ENCODE measurements at regions not wholly inside any gene's neighbourhood (a gene's known extent, or its start where the extent isn't known, plus 50 kb on each side); places are given as distances from the start of the nearest gene placed in this dataset.

DNA sequence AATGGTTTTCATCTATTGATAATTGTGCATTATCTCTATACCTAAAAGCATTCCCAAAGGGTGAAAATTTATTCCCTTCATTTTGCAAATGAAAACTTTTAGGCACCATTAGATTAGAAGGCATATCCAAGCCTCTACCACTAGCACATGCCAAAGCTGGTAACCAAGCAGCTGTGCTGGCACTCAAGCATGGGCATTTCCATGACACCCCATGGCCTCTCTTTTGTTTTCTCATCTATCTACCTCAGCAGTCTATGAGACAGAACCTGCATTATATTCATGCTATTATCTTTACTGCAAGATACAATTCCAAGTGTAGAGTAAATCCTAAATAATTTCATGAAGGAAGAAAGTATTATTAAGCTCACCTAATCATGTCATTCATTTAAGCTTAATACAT lies 334.3 kb upstream of the LRRC7 start:
- DNase-seq (ENCODE audit: low spot score), result no peak

DNA sequence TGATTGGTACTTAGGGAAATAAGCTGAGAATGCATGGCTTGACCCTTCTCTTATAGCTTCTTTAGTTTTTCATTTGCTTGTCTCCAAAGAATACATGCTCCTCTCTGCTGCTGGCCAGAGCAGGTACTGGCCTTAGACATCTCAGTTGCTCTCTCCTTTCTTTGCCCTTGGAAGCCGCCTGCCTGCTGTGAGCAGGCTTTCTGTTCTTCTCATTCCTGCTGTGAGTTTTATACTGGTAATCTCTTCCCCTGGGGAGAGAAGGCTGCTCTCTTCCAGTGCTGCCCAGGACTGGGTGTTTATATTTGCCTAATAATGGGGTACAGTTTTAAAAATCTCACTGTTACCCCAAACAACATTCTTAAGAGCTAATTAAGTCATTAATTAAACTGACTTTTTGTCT lies 323.5 kb upstream of the LRRC7 start:
- no peak for DNase-seq (ENCODE audit: low spot score)

DNA sequence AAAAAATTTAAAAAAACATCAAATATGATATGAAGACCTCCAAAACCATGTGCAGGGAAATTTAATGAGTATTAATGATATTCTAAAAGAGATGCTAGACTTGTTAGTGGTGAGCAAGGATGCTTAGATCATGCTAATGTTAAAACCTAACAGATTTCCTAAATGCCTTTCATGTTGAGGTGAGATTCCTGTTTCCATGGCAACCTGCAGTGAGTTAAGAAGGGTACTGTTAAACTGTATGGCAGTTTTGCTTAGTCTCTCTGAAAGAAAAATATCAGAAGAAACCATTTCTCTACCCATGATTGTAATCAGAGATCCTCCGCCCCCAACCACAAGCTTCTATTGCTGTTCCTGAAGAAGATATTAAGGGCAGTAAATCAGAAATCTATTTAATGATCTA lies 321.6 kb upstream of the LRRC7 start:
- no peak for DNase-seq (ENCODE audit: low spot score)

DNA sequence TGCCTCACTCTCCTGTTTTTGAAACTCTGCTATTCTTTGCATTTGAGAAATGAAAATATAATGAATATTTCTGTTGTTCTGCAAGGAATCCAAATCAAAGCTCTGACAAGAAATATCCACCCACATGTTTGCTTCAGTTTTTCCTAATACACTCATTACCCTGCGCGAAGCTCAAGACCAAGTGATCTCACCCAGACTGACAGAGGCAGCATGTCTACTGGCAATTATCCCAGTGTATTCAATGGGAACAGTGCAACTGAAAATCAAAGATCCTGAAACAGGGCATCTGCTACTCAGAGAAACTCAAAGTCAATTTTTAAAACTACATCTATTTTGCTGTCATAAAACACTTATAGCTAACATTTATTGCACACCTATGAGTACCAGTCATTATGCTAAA lies 321.0 kb upstream of the LRRC7 start:
- no peak for DNase-seq (ENCODE audit: low spot score)

DNA sequence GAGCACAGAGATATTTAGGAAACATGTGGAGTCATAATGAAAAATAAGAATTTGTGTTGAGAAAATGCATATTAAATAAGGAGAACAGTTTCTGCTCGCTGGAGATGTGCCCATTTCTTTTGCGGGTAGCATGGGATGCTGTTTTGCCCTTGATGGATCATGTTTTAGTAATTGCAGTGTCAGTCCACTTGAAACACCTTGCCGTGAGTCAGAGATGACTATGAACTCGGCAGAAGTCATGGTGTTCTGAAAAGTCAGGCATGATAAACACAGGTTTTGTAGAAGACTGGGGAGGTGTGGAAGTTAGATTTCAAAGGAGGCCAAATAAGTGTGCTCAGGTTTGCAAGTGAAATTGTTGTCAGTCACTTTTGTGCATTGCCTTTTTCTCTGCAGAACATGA lies 315.0 kb upstream of the LRRC7 start:
- no peak for DNase-seq (ENCODE audit: low spot score)

DNA sequence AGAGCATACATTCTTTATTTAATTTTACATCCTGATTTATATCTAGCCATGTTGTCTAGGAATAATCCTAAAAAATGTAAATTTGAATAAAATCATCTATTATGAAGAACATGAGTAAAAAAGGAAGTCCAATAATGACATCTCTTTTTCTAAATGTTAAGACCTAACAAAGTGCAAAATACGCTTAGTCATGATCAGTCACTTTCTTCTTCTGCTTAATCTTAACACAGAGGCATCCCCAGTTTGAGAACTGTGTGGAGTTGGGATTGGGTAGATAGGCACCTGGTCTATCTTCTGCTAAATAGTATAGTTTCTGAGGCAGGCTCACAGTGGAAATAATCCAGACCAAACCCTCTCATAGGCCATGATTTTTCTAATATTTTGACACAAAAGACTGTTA lies 311.7 kb upstream of the LRRC7 start:
- no peak for DNase-seq (ENCODE audit: low spot score)

DNA sequence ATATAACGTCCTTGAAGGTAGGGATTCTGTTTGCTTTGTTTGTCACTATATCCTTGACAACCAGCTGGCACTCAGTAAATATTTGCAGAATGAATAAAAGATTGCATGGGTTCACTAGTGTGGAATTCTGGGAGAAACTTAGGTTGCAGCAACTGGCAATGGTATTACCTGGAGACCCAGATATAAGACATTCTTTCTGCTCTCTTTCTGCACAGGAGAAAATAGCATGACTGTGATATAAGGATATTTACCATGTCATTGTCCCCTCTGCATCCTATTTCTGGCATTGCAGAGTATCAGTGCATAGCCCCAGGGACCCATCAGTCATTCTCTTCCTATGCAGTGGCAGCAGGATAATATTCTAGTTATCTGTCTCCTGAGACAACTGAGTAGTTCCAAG lies 308.9 kb upstream of the LRRC7 start:
- DNase-seq (ENCODE audit: low spot score), result no peak

DNA sequence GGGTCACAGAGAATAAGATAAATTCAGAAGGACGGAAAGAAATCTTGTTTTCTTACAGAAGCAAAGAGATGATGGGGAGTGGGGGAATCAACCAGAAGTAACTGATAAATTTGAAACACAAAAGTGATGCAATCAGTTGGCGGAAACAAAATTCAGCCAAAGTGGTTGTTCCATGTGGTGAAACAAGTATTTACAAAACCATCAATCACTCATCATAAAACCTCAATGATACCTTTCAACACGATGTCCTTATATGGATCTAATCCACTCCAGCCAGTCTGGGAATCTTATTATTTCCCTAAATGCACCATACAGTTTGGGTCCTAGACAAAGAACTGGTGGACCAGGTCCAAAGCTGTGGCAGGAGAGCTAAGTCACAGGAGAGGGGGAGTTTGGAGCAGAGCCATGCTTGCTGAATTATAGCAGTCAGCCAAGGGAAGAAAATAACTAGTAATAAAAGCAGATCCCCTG lies 303.8 kb upstream of the LRRC7 start:
- no peak for DNase-seq (ENCODE audit: low spot score)

DNA sequence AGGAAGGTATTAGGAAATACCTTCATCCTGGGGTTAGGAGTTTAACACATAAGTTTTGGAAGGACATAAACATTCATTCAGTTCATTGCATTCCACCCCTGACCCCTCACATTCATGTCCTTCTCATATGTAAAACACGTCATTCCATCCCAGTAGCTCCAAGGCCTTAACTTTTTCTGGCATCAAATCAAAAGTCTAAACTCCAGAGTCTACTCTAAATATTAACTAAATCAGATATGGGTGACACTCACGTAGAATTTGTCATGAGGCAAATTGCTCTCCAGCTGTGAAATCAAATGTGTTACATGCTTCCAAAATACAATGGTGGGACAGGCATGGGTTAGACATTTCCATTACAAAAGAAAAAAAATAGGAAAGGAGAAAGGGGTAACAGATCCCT lies 298.2 kb upstream of the LRRC7 start:
- no peak for DNase-seq (ENCODE audit: low spot score)

DNA sequence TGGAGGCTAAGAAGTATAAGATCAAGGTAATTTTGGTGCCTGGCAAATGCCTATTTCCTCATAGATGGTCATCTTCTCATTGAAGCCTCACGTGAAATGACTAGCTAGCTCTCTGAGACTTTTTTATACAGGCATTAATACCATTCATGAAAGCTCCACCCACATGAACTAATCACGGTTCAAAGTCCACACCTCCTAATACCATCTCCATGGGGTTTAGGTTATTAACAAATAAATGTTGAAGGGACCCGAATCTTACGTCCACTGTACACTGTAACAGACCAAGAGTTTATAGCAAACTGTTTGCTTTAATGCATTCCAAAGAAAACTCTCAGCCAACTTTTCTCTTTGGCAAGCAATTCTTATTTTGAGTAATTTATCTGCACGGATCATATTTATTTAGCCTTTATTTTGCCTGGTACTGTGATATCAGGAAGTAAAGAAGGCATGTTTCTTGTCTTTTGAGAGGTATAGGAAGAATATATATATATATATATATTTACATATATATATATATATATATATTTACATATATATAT lies 296.1 kb upstream of the LRRC7 start:
- DNase-seq (ENCODE audit: low spot score), result no peak

DNA sequence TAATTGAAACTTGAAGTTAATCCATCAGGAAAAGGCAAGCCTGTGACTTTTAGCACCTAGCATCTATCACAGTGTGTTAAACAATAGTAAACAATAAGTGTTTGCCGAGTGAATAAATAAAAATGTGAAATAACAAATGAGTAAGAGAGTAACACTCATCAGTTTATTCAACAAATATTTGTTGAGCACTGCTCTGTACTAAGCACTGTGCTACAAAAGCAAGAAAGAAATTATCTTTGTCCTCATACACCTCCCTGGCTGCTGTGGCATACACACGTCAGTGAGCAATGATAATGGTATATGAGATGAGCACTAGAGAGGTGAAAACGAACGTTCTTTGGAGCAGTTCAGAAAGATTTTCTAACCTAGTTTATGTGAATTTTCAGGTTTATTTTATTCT lies 295.0 kb upstream of the LRRC7 start:
- DNase-seq (ENCODE audit: low spot score), result no peak

DNA sequence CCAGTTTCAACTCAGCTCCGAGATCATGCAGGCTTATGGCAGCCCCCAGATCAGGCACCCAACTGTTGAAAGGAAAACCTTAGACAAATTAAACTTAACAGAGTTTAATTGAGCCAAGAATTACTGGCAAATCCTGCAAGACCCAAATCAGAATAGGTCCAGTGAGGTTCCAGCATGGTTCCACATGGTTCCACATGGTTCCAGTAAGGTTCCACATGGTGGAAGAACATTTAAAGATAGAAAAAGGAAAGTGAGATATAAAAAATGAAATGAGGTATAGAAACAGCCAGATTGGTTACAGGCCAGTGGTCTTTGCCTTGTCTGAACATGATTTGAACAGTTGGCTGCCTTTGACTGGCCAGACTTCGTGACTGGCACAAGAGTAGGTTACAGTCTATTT lies 288.8 kb upstream of the LRRC7 start:
- no peak for DNase-seq (ENCODE audit: low spot score)

DNA sequence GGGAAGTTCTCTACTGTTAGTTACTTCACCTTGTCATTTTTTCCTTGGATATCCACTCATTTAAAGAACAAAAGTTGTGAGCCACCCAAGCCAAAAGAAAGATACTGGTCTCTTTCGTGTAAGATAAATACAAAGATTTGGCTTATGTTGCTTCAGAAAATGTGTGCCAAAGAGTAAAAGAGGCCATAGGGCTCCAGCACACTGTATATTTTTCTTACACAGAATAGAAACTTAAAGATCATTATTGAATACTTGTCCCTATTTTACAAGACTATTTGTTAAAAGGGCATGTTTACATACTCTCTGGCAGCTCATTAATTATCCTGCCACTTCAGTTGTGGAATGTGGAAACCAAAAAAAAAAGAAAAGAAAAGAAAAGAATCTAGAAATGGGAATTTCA lies 284.2 kb upstream of the LRRC7 start:
- no peak for DNase-seq (ENCODE audit: low spot score)

DNA sequence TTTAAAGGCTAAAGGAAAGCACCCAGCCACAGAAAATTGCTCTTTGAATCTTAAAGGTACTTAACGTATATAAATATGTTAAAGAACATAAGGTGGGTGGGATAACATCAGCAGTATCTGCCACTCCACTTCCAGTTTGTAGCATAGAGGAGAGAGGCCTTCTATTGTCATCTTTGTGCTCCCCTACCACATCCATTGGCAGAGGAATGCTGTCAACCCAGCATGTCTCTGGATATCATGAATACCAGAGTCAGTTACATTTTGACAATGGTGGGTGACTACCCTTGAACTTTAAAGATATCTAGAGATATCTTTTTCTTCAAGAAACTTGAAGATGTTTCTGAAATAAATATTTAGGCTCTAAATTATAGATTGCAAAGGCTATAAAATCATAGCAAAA lies 283.2 kb upstream of the LRRC7 start:
- DNase-seq (ENCODE audit: low spot score), result no peak

DNA sequence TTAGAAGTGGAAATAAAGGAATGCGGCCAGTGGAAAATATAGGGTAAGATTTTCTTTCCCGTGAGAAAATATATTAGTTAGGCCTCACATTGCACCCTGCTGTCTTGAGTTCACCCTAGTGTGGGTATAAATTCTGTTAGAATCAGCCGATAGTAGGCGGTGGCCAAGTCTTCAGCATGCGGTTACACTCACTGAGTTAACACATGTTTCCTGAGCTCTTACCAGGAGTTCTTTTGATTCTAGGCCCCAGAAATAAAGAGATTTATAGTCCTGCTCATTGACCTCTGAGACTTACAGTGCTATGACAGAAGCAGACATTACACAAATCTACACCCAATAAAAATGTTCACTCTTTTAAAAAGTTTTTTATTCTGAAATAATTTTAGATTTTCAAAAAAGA lies 279.3 kb upstream of the LRRC7 start:
- no peak for DNase-seq (ENCODE audit: low spot score)

DNA sequence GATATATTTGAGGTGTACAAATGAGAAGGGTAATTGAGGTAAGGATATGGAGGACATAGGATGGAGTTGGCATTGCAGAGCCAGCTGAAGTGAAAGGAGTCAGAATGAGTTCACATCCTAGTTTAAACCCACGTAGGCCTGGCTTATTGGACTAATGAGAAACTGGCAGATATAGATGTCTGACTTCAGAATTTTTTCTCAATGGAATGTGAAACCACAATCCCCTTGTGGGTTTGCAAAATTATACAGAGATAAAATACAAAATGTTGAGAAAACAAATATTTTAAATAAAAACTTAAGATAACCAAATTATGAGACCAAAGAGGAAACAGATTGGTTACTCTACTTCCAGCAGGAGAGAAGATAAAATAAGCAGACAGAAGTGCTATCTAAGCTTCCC lies 277.4 kb upstream of the LRRC7 start:
- DNase-seq (ENCODE audit: low spot score), result no peak

DNA sequence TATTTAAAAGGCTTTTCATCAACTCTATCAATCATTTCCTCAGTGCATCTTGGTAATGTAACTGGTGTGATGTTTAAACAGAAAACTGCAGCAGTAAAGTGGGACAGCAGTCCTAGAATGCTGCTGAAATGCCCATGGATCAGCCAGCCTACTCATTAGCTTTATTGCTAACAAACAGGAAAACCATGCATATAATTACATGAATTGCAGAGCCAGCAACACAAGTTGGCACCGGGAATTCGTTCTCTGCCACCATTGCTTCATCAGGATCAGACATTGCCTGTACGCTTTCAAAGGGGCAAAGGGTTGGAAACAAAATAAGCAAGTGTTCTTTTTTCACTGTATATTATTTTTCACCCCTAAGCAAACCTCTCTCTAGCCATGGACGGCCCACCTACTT lies 276.2 kb upstream of the LRRC7 start:
- no peak for DNase-seq (ENCODE audit: low spot score)

DNA sequence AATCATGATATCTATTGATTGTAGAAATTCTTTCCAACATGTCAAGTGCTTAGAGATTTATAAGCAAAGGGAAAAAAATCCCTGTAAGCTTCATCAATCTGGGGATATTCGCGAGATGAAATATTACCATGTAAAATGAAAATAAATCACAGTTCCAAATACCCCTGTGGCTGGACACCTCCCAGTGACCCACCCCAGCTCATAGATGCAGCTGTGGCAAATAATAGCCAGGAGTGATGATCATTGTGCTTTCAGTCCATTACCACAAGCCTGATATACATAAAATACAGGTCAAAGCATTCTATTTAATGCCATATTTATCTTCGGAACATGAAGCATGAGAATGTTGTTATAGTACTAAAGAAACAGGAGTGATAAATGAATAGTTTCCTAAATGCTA lies 274.9 kb upstream of the LRRC7 start:
- no peak for DNase-seq (ENCODE audit: low spot score)

DNA sequence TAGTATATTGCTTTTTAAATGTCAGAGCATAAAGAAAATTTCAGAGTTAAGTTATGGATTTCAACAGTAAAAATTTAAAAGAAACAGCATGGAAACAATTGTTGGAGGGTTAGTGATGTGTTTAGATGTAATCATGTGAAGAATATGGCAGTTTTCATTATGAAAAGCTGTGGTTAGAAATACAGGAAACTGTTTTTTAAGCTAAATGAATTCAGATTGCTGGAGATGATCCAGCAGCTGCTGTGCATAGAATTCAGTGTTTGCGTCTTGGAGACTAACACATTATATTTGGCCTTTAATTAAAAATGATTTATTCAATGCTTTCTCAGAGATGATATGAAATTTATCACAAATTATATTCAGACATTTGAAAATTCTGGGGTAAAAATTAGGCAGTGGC lies 273.6 kb upstream of the LRRC7 start:
- DNase-seq (ENCODE audit: low spot score), result no peak

DNA sequence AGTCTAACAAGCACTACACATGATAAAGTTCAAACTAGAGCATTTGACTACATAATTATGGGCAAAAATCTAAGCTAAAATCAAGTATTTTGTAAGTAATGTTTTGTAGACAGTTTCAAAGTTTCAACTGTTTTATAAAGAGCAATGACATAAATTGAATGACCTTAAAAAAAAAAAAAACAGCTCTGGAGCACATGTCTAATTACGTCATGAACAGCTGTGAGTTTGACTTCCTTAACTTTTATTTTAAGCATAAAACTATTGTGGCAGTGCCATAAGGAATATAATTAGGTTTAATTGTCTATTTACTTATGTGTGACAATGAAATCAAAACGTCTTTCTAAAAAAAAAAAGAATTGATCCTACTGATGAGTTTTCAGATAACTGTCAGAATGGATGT lies 272.5 kb upstream of the LRRC7 start:
- DNase-seq (ENCODE audit: low spot score), result no peak

DNA sequence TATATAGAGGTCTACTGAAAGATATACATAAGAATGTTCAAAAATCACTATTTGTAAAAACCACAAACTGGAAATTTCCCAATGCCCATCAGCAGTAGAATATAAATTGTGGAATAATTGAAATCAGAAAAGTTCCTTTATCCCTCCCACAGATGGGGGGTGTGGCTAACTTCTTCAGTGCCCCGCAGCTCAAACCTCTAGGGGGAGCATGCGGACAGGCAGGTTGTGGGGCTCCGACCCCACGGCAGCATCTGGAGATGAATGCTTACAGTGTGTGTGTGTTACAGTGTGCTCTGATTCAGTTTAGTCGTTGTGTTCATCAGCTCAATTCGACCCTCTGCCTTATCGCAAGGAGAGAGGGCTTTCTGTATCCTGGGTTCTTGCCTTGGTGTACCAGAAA lies 262.1 kb upstream of the LRRC7 start:
- DNase-seq (ENCODE audit: low spot score), result peak; percentile 66

DNA sequence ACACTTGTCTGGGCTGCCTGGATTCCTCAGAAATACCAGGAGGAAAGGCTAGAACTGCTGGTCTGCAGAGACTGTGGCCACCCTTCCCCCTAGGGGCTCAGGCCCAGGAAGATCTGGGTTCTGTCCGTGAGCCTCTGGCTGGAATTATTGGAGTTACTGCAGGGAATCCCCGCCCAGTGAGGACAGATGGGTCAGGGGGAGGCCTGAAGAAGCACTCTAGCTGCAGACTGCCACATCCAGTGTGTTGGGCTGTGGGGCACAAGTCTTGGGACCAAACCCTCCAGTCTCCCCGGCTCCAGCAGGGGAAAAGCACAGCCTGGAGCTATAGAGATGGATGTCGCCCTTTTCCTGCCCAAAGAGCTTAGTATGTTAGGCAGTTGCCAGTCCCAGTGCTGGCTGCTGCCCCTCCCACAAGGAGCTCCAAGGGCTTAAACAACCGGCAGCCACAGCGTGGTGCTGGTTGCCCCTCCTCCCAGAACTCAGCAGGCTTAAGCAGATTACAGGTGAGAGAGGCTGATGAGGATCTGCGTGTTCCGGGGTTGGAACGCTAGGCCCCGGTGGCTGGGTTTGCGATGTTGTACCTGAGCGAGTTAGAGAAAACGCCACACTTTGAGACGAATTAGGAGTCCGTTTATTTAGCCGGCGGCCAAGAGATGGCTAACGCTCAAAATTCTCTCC lies 255.5 kb upstream of the LRRC7 start:
- no peak for DNase-seq (ENCODE audit: low spot score)

DNA sequence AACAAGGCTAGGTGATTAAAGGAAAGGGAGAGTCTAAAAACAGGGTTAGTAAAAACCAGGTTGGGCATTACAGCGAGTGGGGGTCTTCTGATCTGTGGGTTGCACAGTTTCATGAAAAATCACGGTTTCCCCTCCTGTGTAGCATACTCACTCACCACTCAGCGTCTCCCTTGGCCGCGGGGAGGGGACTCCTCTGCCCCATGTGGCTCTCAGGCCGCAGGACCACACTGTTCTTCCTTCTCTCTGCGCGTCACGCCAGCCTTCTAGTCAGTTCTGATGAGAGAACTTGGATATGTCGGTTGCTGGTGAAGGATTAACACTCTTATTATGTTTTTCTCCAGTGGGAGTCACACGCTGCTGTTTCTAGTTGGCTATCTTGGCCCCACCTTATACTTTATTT lies 254.6 kb upstream of the LRRC7 start:
- no peak for DNase-seq (ENCODE audit: low spot score)

DNA sequence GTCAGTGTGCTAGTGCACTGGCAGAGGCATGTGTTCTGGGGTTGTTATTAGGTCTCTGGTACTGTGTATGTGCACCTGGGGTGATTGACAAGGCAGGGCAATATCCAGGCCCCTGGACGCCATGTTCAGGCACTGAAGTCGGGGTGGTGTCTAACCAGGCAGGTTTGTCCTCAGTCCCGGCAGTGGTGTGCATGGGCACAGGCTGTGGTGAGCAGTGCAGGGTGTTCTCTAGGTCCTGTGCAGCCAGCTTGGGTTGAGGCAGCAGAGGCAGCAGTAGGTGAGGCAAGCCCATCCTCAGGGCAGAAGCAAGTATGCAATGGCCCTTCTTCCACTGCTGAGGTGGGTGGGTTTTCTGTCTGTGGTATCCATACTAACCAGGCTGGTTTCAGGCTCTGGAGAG lies 252.3 kb upstream of the LRRC7 start:
- DNase-seq (ENCODE audit: low spot score), result no peak

DNA sequence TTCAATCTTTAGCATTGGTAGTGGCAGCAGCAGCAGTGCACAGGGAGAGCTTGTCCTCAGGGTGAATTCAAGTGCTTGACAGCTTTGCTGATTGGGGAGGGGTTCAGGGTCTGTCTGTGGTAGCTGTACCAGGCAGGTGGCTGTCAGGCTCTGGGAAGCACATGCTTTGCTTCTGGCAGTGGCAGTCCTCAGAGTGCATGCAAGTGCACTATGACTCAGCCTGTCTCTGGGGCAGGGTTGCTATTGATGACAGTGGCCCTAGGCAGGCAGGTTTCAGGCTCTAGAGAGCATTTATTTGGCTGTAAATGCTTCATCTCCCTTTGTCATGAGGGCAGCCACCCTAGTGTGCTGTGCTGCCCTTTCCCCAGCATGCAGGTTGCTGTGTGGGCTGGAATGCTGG lies 251.9 kb upstream of the LRRC7 start:
- no peak for DNase-seq (ENCODE audit: low spot score)
